HepG2 (cell line): ENCODE measurements at regions not wholly inside any gene's neighbourhood (a gene's known extent, or its start where the extent isn't known, plus 50 kb on each side); places are given as distances from the start of the nearest gene placed in this dataset.

Experiments used
- ATAC-seq: fragments of 200-7000 bp; cut with Tn5 transposase; 3 replicates; pipeline ENCODE4 v1.9.1; 2020; ENCODE audit warnings: mild to moderate bottlenecking, moderate library complexity
- BruUV-seq: library from RNA; stranded (reverse); fragments of 400-500 nt; replicated peaks from 2 replicates; lab custom pipeline; 2021; lab: Mats Ljungman, UMichigan
- CTCF ChIA-PET: fragments of 300-600 bp; formaldehyde crosslinking; extraction: SDS; loops from one replicate; lab custom pipeline; 2021; ENCODE audit warnings: low total read pairs, inconsistent platforms, low intra/inter-chr PET ratio; lab: Yijun Ruan, JAX
- POLR2A ChIA-PET: fragments of 350-600 bp; sonication (Branson Sonifier 250); formaldehyde crosslinking; loops from one replicate; lab custom pipeline; 2020; ENCODE audit warnings: antibody characterized with exemption, inconsistent platforms; lab: Yijun Ruan, JAX
- DNase-seq: peaks from one replicate; pipeline ENCODE4 v3.0.0-alpha.2; 2015; ENCODE audit warnings: low spot score
- FAIRE-seq: peaks from 3 replicates; lab custom pipeline; 2011; peaks lifted over from hg19 to GRCh38; lab: Jason Lieb, UNC
- H2AFZ ChIP-seq: one replicate; pipeline ENCODE4 v1.6.1; 2011; ENCODE audit warnings: low read length, inconsistent platforms
- H3K27ac ChIP-seq: fragments of 300-600 bp; 3 replicates; pipeline ENCODE4 v1.8.0; 2011; ENCODE audit warnings: mixed run types, mild to moderate bottlenecking, mixed read lengths, low read length, inconsistent platforms; ENCODE audit not compliant: insufficient read depth; ENCODE audit errors: extremely low read length
- H3K27me3 ChIP-seq, 2 experiments: fragments of 200-600 bp in 1 of 2; 2 replicates in 1 of 2; 3 replicates in 1 of 2; pipeline versions ENCODE4 v1.6.0 to v1.8.0; 2011; ENCODE audit warnings: low read length in 2 of 2, mild to moderate bottlenecking in 2 of 2, moderate library complexity in 2 of 2, inconsistent platforms in 1 of 2; ENCODE audit not compliant: insufficient read depth in 2 of 2, control insufficient read depth in 1 of 2
- H3K36me3 ChIP-seq, 2 experiments: fragments of 200-600 bp in 1 of 2; replicated peaks in 1 of 2; 2 replicates in 1 of 2; 3 replicates in 1 of 2; pipeline versions ENCODE4 v1.5.1 to v1.8.0; 2011; ENCODE audit warnings: low read length in 2 of 2, inconsistent platforms in 1 of 2; ENCODE audit not compliant: insufficient read depth in 2 of 2, control insufficient read depth in 1 of 2
- H3K4me1 ChIP-seq: 2 replicates; pipeline ENCODE4 v1.5.1; 2012; ENCODE audit warnings: low read length, inconsistent platforms; ENCODE audit not compliant: insufficient read depth
- H3K4me2 ChIP-seq: 2 replicates; pipeline ENCODE4 v1.6.0; 2011; ENCODE audit warnings: low read depth, low read length, inconsistent platforms
- H3K4me3 ChIP-seq, 3 experiments: fragments of 200-600 bp in 1 of 3; sonication (generic), shearing (Covaris generic) in 1 of 3; replicated peaks in 1 of 3; 2 replicates each; pipeline ENCODE4 v1.5.1; 2011 to 2016; ENCODE audit warnings: low read length in 3 of 3, inconsistent platforms in 2 of 3, low read depth in 2 of 3, mild to moderate bottlenecking in 2 of 3, control low read depth in 1 of 3, mixed read lengths in 1 of 3; ENCODE audit not compliant: insufficient read depth in 1 of 3
- H3K79me2 ChIP-seq: one replicate; pipeline ENCODE4 v1.6.1; 2011; ENCODE audit warnings: low read length, inconsistent platforms; ENCODE audit not compliant: insufficient read depth
- H3K9ac ChIP-seq: 2 replicates; pipeline ENCODE4 v1.6.0; 2011; ENCODE audit warnings: mild to moderate bottlenecking, low read depth, low read length, inconsistent platforms; ENCODE audit not compliant: insufficient read depth
- H3K9me3 ChIP-seq: 2 replicates; pipeline ENCODE4 v1.5.1; 2012; ENCODE audit warnings: mild to moderate bottlenecking, low read length
- H4K20me1 ChIP-seq: 2 replicates; pipeline ENCODE4 v1.6.0; 2011; ENCODE audit warnings: inconsistent platforms, mild to moderate bottlenecking, low read length, moderate library complexity; ENCODE audit not compliant: insufficient read depth
- EP300 ChIP-seq, 3 experiments: sonication (generic) in 1 of 3; formaldehyde crosslinking in 1 of 3; IDR thresholded peaks; 2 replicates each; pipeline versions ENCODE4 v1.5.1 to v1.6.1; 2011 to 2020; ENCODE audit warnings: low read depth in 2 of 3, low read length in 2 of 3, borderline replicate concordance in 1 of 3, improper control_type of control experiment in 1 of 3, mild to moderate bottlenecking in 1 of 3, missing genetic modification reagents in 1 of 3, moderate library complexity in 1 of 3
- FOXA1 ChIP-seq, 2 experiments: fragments of 450-650 bp in 1 of 2; sonication (generic) in 1 of 2; formaldehyde crosslinking in 1 of 2; IDR thresholded peaks; 2 replicates each; pipeline versions ENCODE4 v1.4.0 to v1.6.1; 2016 to 2020; ENCODE audit warnings: missing genetic modification reagents in 1 of 2
- KDM3A ChIP-seq: IDR thresholded peaks from 2 replicates; pipeline ENCODE4 v1.6.1; 2018; ENCODE audit warnings: low read depth, missing compliant biosample characterization
- MBD4 ChIP-seq: IDR thresholded peaks from 2 replicates; pipeline ENCODE4 v1.6.1; 2012; ENCODE audit warnings: low read length, inconsistent platforms, borderline replicate concordance
- MYNN ChIP-seq: sonication (generic); formaldehyde crosslinking; IDR thresholded peaks from 2 replicates; pipeline ENCODE4 v1.4.0; 2020; ENCODE audit warnings: mild to moderate bottlenecking, low read depth, missing genetic modification reagents
- NR2F6 ChIP-seq, 2 experiments: IDR thresholded peaks; 2 replicates each; pipeline ENCODE4 v1.6.1; 2016; ENCODE audit warnings: antibody characterized with exemption in 1 of 2, mild to moderate bottlenecking in 1 of 2
- REXO4 ChIP-seq: sonication (generic); formaldehyde crosslinking; IDR thresholded peaks from 2 replicates; pipeline ENCODE4 v1.8.0; 2022; ENCODE audit warnings: missing genetic modification reagents, mild to moderate bottlenecking, borderline replicate concordance
- SALL2 ChIP-seq: sonication (generic); formaldehyde crosslinking; IDR thresholded peaks from 2 replicates; pipeline ENCODE4 v1.8.1; 2023; ENCODE audit warnings: mild to moderate bottlenecking, missing genetic modification reagents, inconsistent platforms
- SP5 ChIP-seq: IDR thresholded peaks from 2 replicates; pipeline ENCODE4 v1.6.1; 2016; ENCODE audit warnings: low read depth, borderline replicate concordance
- TEAD3 ChIP-seq: optimal IDR thresholded peaks from 2 replicates; pipeline ENCODE3; 2016; ENCODE audit warnings: borderline replicate concordance
- ZNF614 ChIP-seq: IDR thresholded peaks from 2 replicates; pipeline ENCODE4 v1.6.1; 2018; ENCODE audit warnings: missing biosample characterization, missing genetic modification reagents, inconsistent platforms, borderline replicate concordance
- ZNF674 ChIP-seq: sonication (generic); formaldehyde crosslinking; IDR thresholded peaks from 2 replicates; pipeline ENCODE4 v1.5.0; 2020; ENCODE audit warnings: low read depth, mild to moderate bottlenecking, missing genetic modification reagents
- WGBS: methylation state at CpG from one replicate; pipeline ENCODE4 v1.1.6; 2017; ENCODE audit warnings: low lambda C conversion rate; 5-methylcytosine and 5-hydroxymethylcytosine counted together
- in situ Hi-C: cut with HindIII; loops from 2 replicates; pipeline ENCODE4 v1.10.0; 2017; ENCODE audit warnings: low pct_unique_long_range_greater_than_20kb; ENCODE audit not compliant: extremely low pct_ligation_motif_present
- intact Hi-C: fragments of 100-400 bp; cut with micrococcal nuclease; formaldehyde crosslinking; loops from one replicate; pipeline ENCODE4 v1.10.0; 2022; ENCODE audit not compliant: unreplicated experiment
- TF ChIP-seq, protein P1 (sequence below), 2 experiments: sonication (generic) in 1 of 2; formaldehyde crosslinking in 1 of 2; IDR thresholded peaks; 2 replicates each; pipeline versions ENCODE4 v1.6.1 to v1.9.0; 2014 to 2022; ENCODE audit warnings: antibody characterized with exemption in 1 of 2, borderline replicate concordance in 1 of 2, inconsistent platforms in 1 of 2, low read depth in 1 of 2, missing genetic modification reagents in 1 of 2
- TF ChIP-seq, protein P2 (sequence below): IDR thresholded peaks from 2 replicates; pipeline ENCODE4 v1.6.1; 2016; ENCODE audit warnings: control low read depth
- TF ChIP-seq, protein P3 (sequence below): sonication (generic); formaldehyde crosslinking; IDR thresholded peaks from 2 replicates; pipeline ENCODE4 v1.4.0; 2020; ENCODE audit warnings: mild to moderate bottlenecking, missing genetic modification reagents

DNA sequence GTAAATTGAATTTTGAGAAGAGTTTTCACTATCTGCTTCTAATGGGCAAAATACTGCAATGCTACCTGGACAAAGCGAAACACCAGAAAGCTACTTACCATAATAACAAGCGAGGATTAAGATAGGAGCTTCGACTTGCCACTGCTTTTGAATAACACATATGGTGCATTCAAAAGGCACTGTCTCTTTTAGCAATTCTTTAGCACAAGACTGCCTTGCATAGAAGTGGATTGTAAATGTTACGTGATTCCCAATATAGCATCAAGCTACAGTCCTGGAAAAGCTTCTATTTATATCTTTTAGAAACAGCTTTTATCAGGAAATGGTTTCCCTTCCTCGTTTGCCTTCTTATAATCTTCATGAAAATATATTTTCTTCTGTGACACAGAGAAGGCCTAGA lies 258.7 kb upstream of the PDE3A start:
- intact Hi-C loops: no loop called here
- ATAC-seq: no peak

More for the DNA sequence above, 258.7 kb upstream of the PDE3A start:
- H3K4me1 ChIP-seq: no peaks in the 10 kb centered on the region
- CTCF ChIA-PET: no interaction called here
- no peak overlapping the region for H2AFZ ChIP-seq
- H3K9me3 ChIP-seq: no peaks in the 10 kb centered on the region
- H3K36me3 ChIP-seq: no peaks in the 10 kb centered on the region
- no peak overlapping the region for H3K27ac ChIP-seq
- 17% methylated on average over 5 of the region's 5 CpGs for WGBS
- no peak overlapping the region for H3K9ac ChIP-seq
- no peak overlapping the region for H3K4me3 ChIP-seq
- FAIRE-seq: no peak
- in situ Hi-C loops: no loop called here
- no peaks in the 10 kb centered on the region for H3K27me3 ChIP-seq
- TF ChIP-seq, protein P1, sequence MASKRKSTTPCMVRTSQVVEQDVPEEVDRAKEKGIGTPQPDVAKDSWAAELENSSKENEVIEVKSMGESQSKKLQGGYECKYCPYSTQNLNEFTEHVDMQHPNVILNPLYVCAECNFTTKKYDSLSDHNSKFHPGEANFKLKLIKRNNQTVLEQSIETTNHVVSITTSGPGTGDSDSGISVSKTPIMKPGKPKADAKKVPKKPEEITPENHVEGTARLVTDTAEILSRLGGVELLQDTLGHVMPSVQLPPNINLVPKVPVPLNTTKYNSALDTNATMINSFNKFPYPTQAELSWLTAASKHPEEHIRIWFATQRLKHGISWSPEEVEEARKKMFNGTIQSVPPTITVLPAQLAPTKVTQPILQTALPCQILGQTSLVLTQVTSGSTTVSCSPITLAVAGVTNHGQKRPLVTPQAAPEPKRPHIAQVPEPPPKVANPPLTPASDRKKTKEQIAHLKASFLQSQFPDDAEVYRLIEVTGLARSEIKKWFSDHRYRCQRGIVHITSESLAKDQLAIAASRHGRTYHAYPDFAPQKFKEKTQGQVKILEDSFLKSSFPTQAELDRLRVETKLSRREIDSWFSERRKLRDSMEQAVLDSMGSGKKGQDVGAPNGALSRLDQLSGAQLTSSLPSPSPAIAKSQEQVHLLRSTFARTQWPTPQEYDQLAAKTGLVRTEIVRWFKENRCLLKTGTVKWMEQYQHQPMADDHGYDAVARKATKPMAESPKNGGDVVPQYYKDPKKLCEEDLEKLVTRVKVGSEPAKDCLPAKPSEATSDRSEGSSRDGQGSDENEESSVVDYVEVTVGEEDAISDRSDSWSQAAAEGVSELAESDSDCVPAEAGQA (IDR thresholded peaks at IDR 0.05; ENCODE audit: low read depth): no peak
- TF ChIP-seq, protein P1 (CRISPR knock-in tag; IDR thresholded peaks at IDR 0.05; ENCODE audit: borderline replicate concordance): no peak
- TF ChIP-seq NR2F6 (IDR thresholded peaks at IDR 0.05) (no peak), NR2F6 (CRISPR knock-in tag; IDR thresholded peaks at IDR 0.05) (no peak), MBD4 (no peak), REXO4 (CRISPR knock-in tag) (no peak), TEAD3 (CRISPR knock-in tag) (no peak), EP300 (IDR thresholded peaks at IDR 0.05; ENCODE audit: low read depth in 2 of 2, low read length in 2 of 2) (no peak), EP300 (CRISPR knock-in tag; IDR thresholded peaks at IDR 0.05; ENCODE audit: borderline replicate concordance) (no peak), KDM3A (CRISPR knock-in tag) (no peak), SP5 (CRISPR knock-in tag) (no peak), MYNN (CRISPR knock-in tag) (no peak), FOXA1 (IDR thresholded peaks at IDR 0.05) (no peak), FOXA1 (CRISPR knock-in tag; IDR thresholded peaks at IDR 0.05) (no peak), ZNF674 (CRISPR knock-in tag) (no peak), ZNF614 (CRISPR knock-in tag) (no peak), SALL2 (CRISPR knock-in tag) (no peak)
- TF ChIP-seq, protein P2, sequence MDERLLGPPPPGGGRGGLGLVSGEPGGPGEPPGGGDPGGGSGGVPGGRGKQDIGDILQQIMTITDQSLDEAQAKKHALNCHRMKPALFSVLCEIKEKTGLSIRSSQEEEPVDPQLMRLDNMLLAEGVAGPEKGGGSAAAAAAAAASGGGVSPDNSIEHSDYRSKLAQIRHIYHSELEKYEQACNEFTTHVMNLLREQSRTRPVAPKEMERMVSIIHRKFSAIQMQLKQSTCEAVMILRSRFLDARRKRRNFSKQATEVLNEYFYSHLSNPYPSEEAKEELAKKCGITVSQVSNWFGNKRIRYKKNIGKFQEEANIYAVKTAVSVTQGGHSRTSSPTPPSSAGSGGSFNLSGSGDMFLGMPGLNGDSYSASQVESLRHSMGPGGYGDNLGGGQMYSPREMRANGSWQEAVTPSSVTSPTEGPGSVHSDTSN (CRISPR knock-in tag): no peak
- TF ChIP-seq, protein P3, sequence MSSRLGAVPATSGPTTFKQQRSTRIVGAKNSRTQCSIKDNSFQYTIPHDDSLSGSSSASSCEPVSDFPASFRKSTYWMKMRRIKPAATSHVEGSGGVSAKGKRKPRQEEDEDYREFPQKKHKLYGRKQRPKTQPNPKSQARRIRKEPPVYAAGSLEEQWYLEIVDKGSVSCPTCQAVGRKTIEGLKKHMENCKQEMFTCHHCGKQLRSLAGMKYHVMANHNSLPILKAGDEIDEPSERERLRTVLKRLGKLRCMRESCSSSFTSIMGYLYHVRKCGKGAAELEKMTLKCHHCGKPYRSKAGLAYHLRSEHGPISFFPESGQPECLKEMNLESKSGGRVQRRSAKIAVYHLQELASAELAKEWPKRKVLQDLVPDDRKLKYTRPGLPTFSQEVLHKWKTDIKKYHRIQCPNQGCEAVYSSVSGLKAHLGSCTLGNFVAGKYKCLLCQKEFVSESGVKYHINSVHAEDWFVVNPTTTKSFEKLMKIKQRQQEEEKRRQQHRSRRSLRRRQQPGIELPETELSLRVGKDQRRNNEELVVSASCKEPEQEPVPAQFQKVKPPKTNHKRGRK (CRISPR knock-in tag): no peak
- TF ChIP-seq, all 625 proteins: peak for 0
- BruUV-seq: no TSS peak
- Histone ChIP-seq H4K20me1 (no peaks in the 10 kb centered on the region), H3K79me2 (no peaks in the 10 kb centered on the region), H3K4me2 (no peak overlapping the region)
- DNase-seq: no peak
- POLR2A ChIA-PET: no interaction called here
